A673 (cell line): ENCODE measurements at regions not wholly inside any gene's neighbourhood (a gene's known extent, or its start where the extent isn't known, plus 50 kb on each side); places are given as distances from the start of the nearest gene placed in this dataset.

ENCODE experiments used
- CTCF ChIP-seq: fragments of 300-800, 200-600 bp; sonication (generic); conservative IDR thresholded peaks from 2 replicates; pipeline ENCODE4 v1.5.1; 2017; ENCODE audit warnings: low read depth, mild to moderate bottlenecking, antibody characterized with exemption, low read length, moderate library complexity, mixed read lengths
- EZH2 ChIP-seq: fragments of 200-600 bp; sonication (generic); IDR thresholded peaks from 2 replicates; pipeline ENCODE4 v1.6.1; 2017; ENCODE audit warnings: borderline replicate concordance, low read depth, mild to moderate bottlenecking, mixed read lengths, antibody characterized with exemption, low read length; ENCODE audit not compliant: poor library complexity, severe bottlenecking

- TF ChIP-seq CTCF (no peak), EZH2 (no peak)
Measured at GRCh38 chr1:72885017-72885416, 602.7 kb upstream of the NEGR1 start.
